ENCODE measurements at regions not wholly inside any gene's neighbourhood (a gene's known extent, or its start where the extent isn't known, plus 50 kb on each side); places are given as distances from the start of the nearest gene placed in this dataset.

GRCh38 chr12:24023081-24023480 lies 73.6 kb upstream of the SOX5 start:
- no peak for DNase-seq

GRCh38 chr12:24021164-24021502 lies 71.7 kb upstream of the SOX5 start:
- no peak for DNase-seq

- no peak for DNase-seq
These were observed 71.1 kb upstream of the SOX5 start for GRCh38 chr12:24020397-24021163.

- no peak for DNase-seq
These were observed 66.3 kb upstream of the SOX5 start for GRCh38 chr12:24015833-24016160.

- peak; percentile 56 for DNase-seq
These were observed 65.7 kb upstream of the SOX5 start for GRCh38 chr12:24014915-24015832.

- no peak for DNase-seq
These were observed 64.8 kb upstream of the SOX5 start for GRCh38 chr12:24014240-24014639.

GRCh38 chr12:24012528-24012927 lies 63.1 kb upstream of the SOX5 start:
- peak; percentile 12 for DNase-seq

GRCh38 chr12:24011927-24012507 lies 62.5 kb upstream of the SOX5 start:
- no peak for DNase-seq

- no peak for DNase-seq
These were observed 58.7 kb upstream of the SOX5 start for GRCh38 chr12:24008166-24008565.
